Fibroblast of lung (primary cell): ENCODE measurements at regions not wholly inside any gene's neighbourhood (a gene's known extent, or its start where the extent isn't known, plus 50 kb on each side); places are given as distances from the start of the nearest gene placed in this dataset.

ENCODE experiments used
- CTCF ChIP-seq, 2 donors: IDR thresholded peaks in 1 of 2; conservative IDR thresholded peaks in 1 of 2; 1 replicate in 1 of 2; 2 replicates in 1 of 2; pipeline ENCODE4 v1.5.1; 2011 to 2012; ENCODE audit warnings: low read length in 2 of 2, control low read depth in 1 of 2, inconsistent platforms in 1 of 2, low read depth in 1 of 2, mild to moderate bottlenecking in 1 of 2
- EZH2 ChIP-seq: IDR thresholded peaks from 2 replicates; pipeline ENCODE4 v1.5.1; 2012; ENCODE audit warnings: low read length, control low read depth, mild to moderate bottlenecking; ENCODE audit errors: missing control alignments

GRCh38 chr2:138919120-138919747, 139.0 kb upstream of the NXPH2 start:
- no peak for TF ChIP-seq CTCF (conservative IDR thresholded peaks at IDR 0.05 in 1 of 2, IDR thresholded peaks at IDR 0.05 in 1 of 2; ENCODE audit: low read depth in 1 of 2, low read length in 2 of 2)
- no peak for TF ChIP-seq EZH2
